GM19324 (cell line): ENCODE measurements at regions not wholly inside any gene's neighbourhood (a gene's known extent, or its start where the extent isn't known, plus 50 kb on each side); places are given as distances from the start of the nearest gene placed in this dataset.
"Not testable (repeated sequence)": the region's sequence is repeated elsewhere in the genome, so short reads cannot be mapped to it uniquely, and the experiment has no call there.

Experiments used
- ATAC-seq: cut with Tn5 transposase; IDR thresholded peaks from one replicate; pipeline ENCODE4 v1.9.1; 2021; ENCODE audit warnings: mild to moderate bottlenecking, moderate library complexity; ENCODE audit not compliant: unreplicated experiment, low FRiP score

- no peak for ATAC-seq
Measured at GRCh38 chr3:25166016-25166415, 262.0 kb upstream of the RARB start.

GRCh38 chr3:25169151-25169550, 258.9 kb upstream of the RARB start:
- no peak for ATAC-seq

- ATAC-seq: no peak
Measured at GRCh38 chr3:25170021-25170420, 258.0 kb upstream of the RARB start.

- no peak for ATAC-seq
Measured at GRCh38 chr3:25171118-25171807, 256.8 kb upstream of the RARB start.

- no peak for ATAC-seq
Measured at GRCh38 chr3:25171897-25172296, 256.2 kb upstream of the RARB start.

GRCh38 chr3:25173606-25174005, 254.5 kb upstream of the RARB start:
- ATAC-seq: no peak

GRCh38 chr3:25174251-25174650, 253.8 kb upstream of the RARB start:
- no peak for ATAC-seq

- ATAC-seq: no peak
Measured at GRCh38 chr3:25177041-25177440, 251.0 kb upstream of the RARB start.

GRCh38 chr3:25178672-25179071, 249.4 kb upstream of the RARB start:
- ATAC-seq: no peak

- no peak for ATAC-seq
Measured at GRCh38 chr3:25181096-25181495, 247.0 kb upstream of the RARB start.

- ATAC-seq: no peak
Measured at GRCh38 chr3:25182794-25183193, 245.3 kb upstream of the RARB start.

- ATAC-seq: no peak
Measured at GRCh38 chr3:25184641-25185250, 243.3 kb upstream of the RARB start.

GRCh38 chr3:25191673-25192072, 236.4 kb upstream of the RARB start:
- ATAC-seq: no peak

GRCh38 chr3:25199567-25199966, 228.5 kb upstream of the RARB start:
- ATAC-seq: not testable (repeated sequence)

GRCh38 chr3:25212736-25213135, 215.3 kb upstream of the RARB start:
- no peak for ATAC-seq

GRCh38 chr3:25214034-25214433, 214.0 kb upstream of the RARB start:
- ATAC-seq: no peak

GRCh38 chr3:25218362-25218761, 209.7 kb upstream of the RARB start:
- no peak for ATAC-seq

GRCh38 chr3:25226747-25227146, 201.3 kb upstream of the RARB start:
- no peak for ATAC-seq

GRCh38 chr3:25229586-25229985, 198.5 kb upstream of the RARB start:
- no peak for ATAC-seq

- ATAC-seq: no peak
Measured at GRCh38 chr3:25235031-25235430, 193.0 kb upstream of the RARB start.

- no peak for ATAC-seq
Measured at GRCh38 chr3:25235466-25235865, 192.6 kb upstream of the RARB start.

GRCh38 chr3:25237602-25238001, 190.5 kb upstream of the RARB start:
- ATAC-seq: no peak
